Left lung (tissue), 4 donors: ENCODE measurements at regions not wholly inside any gene's neighbourhood (a gene's known extent, or its start where the extent isn't known, plus 50 kb on each side); places are given as distances from the start of the nearest gene placed in this dataset.

ENCODE experiments used
- ATAC-seq: fragments of 200-7000 bp; cut with Tn5 transposase; one replicate; pipeline ENCODE4 v1.9.1; 2020; ENCODE audit warnings: moderate library complexity
- DNase-seq, 4 donors: peaks; one replicate each; pipeline ENCODE4 v3.0.0-alpha.2; 2013 to 2020
- H3K27ac ChIP-seq, 2 donors: fragments of 200-600 bp; sonication (generic) in 1 of 2; one replicate each; pipeline versions ENCODE4 v1.5.0 to v1.8.0; 2020 to 2021
- H3K27me3 ChIP-seq, 2 donors: fragments of 200-600 bp; sonication (generic) in 1 of 2; one replicate each; pipeline versions ENCODE4 v1.5.0 to v1.8.0; 2020 to 2021
- H3K36me3 ChIP-seq, 2 donors: fragments of 200-600 bp; sonication (generic) in 1 of 2; one replicate each; pipeline versions ENCODE4 v1.5.0 to v1.8.0; 2020 to 2021
- H3K4me1 ChIP-seq, 2 donors: fragments of 200-600 bp; one replicate each; pipeline ENCODE4 v1.8.0; 2021
- H3K4me3 ChIP-seq, 2 donors: fragments of 200-600 bp; sonication (generic) in 1 of 2; one replicate each; pipeline versions ENCODE4 v1.5.0 to v1.8.0; 2020 to 2021; ENCODE audit warnings: mild to moderate bottlenecking in 1 of 2
- H3K9me3 ChIP-seq, 2 donors: fragments of 200-600 bp; sonication (generic) in 1 of 2; one replicate each; pipeline versions ENCODE4 v1.5.0 to v1.8.0; 2020 to 2021
- intact Hi-C, 2 donors: fragments of 100-400 bp; cut with DNase I; formaldehyde crosslinking; loops; one replicate each; pipeline versions ENCODE4 v1.11.2 to v1.14.2; 2022
- TF ChIP-seq, protein P1 (sequence below), 2 donors: fragments of 200-600 bp; sonication (generic) in 1 of 2; IDR thresholded peaks; one replicate each; pipeline versions ENCODE4 v1.5.0 to v1.8.0; 2021; ENCODE audit warnings: antibody characterized with exemption in 2 of 2
- donor health status: DM: no; HTN: yes; CAD: no.
- donor health status: DM: no; HTN: no; CAD: no.

DNA sequence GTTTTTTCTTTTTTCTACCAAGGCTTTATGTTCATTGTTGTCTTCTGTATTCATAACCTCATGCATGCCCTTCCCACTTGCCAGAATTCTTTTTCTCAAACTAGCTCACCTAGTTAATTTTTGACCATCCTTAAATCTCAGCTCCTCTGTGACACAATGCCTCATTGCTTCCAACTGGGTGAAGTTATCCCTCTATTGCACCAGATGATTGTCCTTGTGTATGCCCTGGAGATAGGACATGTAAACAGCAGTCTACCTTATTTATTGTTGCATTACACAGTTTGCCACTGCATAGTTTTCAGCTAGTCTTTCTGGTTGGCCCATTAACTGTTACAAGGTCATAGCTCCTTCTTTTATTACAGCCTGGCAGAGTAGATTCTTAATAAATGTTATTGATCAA, 763.1 kb upstream of the COBL start:
- ATAC-seq = no peak
- H3K27me3 ChIP-seq = no peaks in the 10 kb centered on the region

DNA sequence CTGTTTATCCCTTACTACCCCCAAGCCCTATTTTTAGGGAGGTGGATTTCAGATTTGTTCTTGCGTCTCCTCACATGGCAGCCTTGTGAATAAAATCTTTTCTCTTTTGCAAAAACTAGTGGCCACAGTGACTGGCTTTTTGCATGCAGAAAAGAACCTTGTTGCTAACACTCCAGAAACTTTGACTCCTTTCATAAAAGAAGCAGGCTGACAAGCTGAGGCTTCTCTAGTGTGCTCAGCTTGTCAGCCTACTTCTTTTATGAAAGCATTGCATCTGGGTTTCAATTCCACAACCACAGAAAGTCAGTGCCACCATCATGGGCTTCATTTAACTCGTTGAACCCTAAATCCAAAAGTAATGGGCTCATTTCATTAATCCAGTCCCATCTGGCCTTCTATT, 761.0 kb upstream of the COBL start:
- ATAC-seq (no peak), DNase-seq (no peak)
- H3K9me3 ChIP-seq = peaks cover 0 to 20% of the 10 kb centered on the region in 2 donors
- TF ChIP-seq, protein P1, sequence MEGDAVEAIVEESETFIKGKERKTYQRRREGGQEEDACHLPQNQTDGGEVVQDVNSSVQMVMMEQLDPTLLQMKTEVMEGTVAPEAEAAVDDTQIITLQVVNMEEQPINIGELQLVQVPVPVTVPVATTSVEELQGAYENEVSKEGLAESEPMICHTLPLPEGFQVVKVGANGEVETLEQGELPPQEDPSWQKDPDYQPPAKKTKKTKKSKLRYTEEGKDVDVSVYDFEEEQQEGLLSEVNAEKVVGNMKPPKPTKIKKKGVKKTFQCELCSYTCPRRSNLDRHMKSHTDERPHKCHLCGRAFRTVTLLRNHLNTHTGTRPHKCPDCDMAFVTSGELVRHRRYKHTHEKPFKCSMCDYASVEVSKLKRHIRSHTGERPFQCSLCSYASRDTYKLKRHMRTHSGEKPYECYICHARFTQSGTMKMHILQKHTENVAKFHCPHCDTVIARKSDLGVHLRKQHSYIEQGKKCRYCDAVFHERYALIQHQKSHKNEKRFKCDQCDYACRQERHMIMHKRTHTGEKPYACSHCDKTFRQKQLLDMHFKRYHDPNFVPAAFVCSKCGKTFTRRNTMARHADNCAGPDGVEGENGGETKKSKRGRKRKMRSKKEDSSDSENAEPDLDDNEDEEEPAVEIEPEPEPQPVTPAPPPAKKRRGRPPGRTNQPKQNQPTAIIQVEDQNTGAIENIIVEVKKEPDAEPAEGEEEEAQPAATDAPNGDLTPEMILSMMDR (IDR thresholded peaks at IDR 0.05) = no peak
- intact Hi-C loops = no loop called here
- H3K27ac ChIP-seq = no peak overlapping the region
- no peak overlapping the region for H3K4me3 ChIP-seq
- H3K36me3 ChIP-seq = no peaks in the 10 kb centered on the region
- H3K27me3 ChIP-seq = no peaks in the 10 kb centered on the region
- no peaks in the 10 kb centered on the region for H3K4me1 ChIP-seq

More for the DNA sequence above, 763.1 kb upstream of the COBL start:
- intact Hi-C loops = no loop called here
- TF ChIP-seq, protein P1 (IDR thresholded peaks at IDR 0.05) = no peak
- Histone ChIP-seq H3K9me3 (peaks cover 0 to 20% of the 10 kb centered on the region in 2 donors), H3K4me3 (no peak overlapping the region), H3K36me3 (no peaks in the 10 kb centered on the region), H3K27ac (no peak overlapping the region), H3K4me1 (no peaks in the 10 kb centered on the region)
- no peak for DNase-seq

DNA sequence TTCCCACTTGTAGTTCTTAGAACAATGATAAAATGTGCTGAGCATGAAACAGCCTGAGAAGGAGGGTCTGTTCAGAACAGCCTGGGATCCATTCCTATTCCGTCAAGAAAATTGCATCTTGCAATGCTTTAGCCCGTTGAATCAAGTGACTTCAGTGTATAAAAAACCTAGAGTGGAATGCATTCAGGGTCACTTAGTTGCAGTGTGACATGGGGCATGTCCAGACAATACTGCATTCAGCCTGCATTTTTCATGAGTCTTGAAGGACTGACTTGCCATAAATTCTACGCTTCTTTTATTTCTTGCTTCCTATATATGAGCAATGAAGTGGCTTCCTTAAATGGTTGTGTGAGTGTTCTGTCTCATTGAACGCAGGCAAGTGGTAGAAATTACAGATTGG, 758.3 kb upstream of the COBL start:
- H3K4me1 ChIP-seq = no peaks in the 10 kb centered on the region
- TF ChIP-seq, protein P1 (IDR thresholded peaks at IDR 0.05) = no peak
- H3K36me3 ChIP-seq = no peaks in the 10 kb centered on the region
- H3K9me3 ChIP-seq = peaks cover 0 to 20% of the 10 kb centered on the region in 2 donors
- ATAC-seq (no peak), DNase-seq (no peak)
- no peaks in the 10 kb centered on the region for H3K27me3 ChIP-seq
- intact Hi-C loops = no loop called here
- H3K27ac ChIP-seq = no peak overlapping the region
- H3K4me3 ChIP-seq = no peak overlapping the region

DNA sequence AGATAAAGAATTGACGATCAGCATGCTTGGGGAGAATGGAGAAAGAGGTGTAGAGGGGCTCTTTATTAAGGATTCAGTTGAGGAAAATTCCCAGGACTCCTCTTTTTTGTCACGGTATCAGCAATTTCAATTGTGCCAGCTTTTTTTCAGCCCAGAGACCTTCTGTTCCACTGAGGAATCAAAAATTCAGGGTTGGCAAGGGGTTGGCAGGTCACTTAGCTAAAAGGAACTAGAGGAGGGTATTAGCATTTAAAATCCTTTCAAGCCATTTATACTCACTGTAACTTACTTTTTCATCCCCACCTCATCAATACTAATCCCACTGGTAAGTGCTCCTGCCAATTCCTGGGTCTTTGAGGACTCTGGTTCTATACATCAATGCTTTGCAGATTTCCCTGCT, 757.5 kb upstream of the COBL start:
- H3K4me1 ChIP-seq = no peaks in the 10 kb centered on the region

DNA sequence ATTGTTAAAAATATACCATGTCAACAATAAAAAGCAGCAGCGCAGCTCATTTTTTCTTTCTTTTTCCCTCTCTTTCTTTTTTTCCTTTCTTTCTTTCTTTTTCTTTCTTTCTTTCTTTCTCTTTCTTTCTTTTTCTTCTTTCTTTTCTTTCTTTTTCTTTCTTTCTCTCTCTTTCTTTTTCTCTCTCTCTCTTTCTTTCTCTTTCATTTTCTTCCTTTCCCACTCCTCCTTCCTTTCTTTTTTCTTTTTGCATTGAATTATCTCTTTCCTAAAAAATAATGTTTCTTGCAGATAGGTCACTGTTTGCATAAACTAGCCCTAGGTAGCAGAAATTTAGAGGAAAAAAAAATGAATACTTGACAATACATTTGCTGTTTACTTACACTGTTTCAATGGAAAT, 755.1 kb upstream of the COBL start:
- Histone ChIP-seq H3K27me3 (no peaks in the 10 kb centered on the region), H3K4me3 (no peak overlapping the region), H3K9me3 (peaks cover 0 to 10% of the 10 kb centered on the region in 2 donors), H3K36me3 (no peaks in the 10 kb centered on the region), H3K4me1 (no peaks in the 10 kb centered on the region), H3K27ac (no peak overlapping the region)
- DNase-seq = no peak
- TF ChIP-seq, protein P1 (IDR thresholded peaks at IDR 0.05) = no peak
- no peak for ATAC-seq
- intact Hi-C loops = no loop called here

More for the DNA sequence above, 757.5 kb upstream of the COBL start:
- ATAC-seq = no peak
- H3K27ac ChIP-seq = no peak overlapping the region
- intact Hi-C loops = no loop called here
- no peak for DNase-seq
- H3K9me3 ChIP-seq = peaks cover 0 to 20% of the 10 kb centered on the region in 2 donors
- TF ChIP-seq, protein P1 (IDR thresholded peaks at IDR 0.05) = no peak
- H3K27me3 ChIP-seq = no peaks in the 10 kb centered on the region
- no peaks in the 10 kb centered on the region for H3K36me3 ChIP-seq
- no peak overlapping the region for H3K4me3 ChIP-seq
